NOMO-1 treated with dmso at 0.1 percent for 144 hours (cell line): ENCODE measurements at regions not wholly inside any gene's neighbourhood (a gene's known extent, or its start where the extent isn't known, plus 50 kb on each side); places are given as distances from the start of the nearest gene placed in this dataset.
"Not testable (repeated sequence)": the region's sequence is repeated elsewhere in the genome, so short reads cannot be mapped to it uniquely, and the experiment has no call there.

Source experiments
- DNase-seq: peaks from one replicate; lab custom pipeline; 2025; ENCODE audit not compliant: unreplicated experiment; lab: John Stamatoyannopoulos, UW

- DNase-seq = not testable (repeated sequence)
These were observed 50.4 kb upstream of the TTC34 start for GRCh38 chr1:2851918-2852317.

DNA sequence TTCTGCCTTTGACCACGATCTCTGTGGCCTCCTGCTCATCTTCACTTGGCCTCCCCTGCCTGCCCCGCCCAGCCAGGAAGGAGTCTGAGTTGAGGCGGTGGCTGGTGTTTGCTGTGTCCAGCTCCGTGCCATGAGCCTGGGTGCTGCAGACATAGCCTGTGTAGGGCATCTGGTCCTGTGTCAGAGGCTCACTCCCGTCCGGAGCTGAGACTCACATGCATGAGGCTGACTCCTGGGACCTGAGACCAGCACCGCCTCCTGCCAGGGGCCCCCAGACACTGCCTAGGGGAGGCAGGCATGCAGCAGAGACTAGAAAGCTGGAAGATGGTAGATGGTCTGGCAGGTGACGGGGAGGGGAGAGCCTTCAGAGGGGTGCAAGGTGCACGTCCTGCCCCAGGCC, 52.2 kb upstream of the TTC34 start:
- DNase-seq = no peak

DNA sequence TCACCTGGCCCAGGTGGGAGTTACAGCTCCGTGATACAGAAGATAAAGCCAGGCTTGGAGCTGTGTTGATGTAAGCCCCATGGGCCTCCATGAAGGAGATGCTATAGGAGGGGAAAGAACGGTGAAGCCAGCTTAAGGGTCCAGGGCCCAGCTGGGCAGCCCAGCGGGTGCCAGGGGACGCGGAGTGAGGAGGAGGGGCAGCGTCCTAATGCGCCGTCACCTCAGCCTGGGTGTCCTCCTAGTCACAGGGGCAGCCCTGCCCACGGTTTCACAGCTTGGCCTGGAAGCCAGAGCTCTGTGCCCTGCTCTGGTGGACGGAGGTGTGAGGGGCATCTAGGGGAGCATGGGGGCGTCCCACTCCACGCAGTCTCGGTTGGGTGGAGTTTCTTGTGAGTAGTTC, 52.7 kb upstream of the TTC34 start:
- no peak for DNase-seq

GRCh38 chr1:2854611-2855010, 53.1 kb upstream of the TTC34 start:
- no peak for DNase-seq

DNA sequence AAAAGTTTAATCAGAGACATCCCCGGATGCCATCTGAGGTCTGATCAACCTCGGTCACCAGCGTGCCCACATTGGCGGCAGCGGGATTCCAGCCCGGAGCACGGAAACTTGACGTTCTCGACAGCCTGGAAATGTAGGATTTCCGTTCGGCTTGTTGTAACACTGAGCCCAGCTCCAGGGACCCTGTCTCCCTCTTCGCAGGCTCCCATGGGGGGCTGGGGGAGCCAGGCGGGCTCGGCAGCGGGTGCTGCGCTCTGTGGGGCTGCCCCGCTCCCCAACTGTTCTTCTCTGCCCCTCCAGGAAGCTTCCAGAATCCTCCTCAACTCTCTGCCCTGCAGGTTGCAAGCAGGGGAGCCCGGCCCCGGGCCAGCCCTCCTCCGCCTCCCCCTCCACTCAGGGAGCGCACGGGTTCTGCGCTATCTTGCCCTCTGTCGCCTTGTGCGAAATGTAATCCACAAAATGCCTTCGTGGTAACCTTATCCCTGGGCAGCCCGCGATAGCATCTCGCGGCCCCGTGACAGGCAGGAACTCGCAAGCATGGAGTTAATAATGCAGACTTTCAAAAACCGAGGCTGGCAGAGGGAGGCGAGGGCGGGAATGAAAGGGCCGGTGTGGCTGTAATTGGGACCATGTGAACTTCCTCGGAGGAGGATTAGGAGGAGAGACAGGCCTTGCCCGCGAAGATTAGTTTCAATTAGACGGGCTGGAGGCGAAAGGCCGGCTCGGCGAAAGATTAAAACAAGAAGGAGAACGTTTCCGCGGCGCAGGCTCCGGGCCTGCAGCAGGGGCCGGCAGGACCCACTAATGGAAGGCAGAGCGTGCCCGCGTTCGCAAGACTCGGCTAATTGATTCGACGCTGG, 53.9 kb upstream of the TTC34 start:
- no peak for DNase-seq

DNA sequence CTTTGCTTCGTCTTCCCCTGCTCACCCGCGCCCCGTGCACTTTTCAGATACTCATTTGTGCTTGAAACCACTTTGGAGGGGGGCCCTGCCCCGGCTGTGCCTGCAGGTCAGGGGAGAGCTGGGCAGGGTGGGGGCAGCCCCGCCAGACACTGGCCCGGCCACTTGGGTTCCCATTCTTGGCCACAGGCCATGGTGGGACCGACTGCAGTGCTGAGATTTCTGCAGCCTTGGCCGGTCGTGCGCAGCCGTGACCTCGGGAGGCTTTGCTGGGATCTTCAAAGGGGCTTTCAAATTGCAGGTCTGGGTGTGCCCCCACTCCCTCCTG, 54.5 kb upstream of the TTC34 start:
- no peak for DNase-seq

GRCh38 chr1:2856676-2857375, 55.3 kb upstream of the TTC34 start:
- DNase-seq = no peak

- DNase-seq = no peak
These were observed 56.0 kb upstream of the TTC34 start for GRCh38 chr1:2857521-2857920.

GRCh38 chr1:2858676-2859075, 57.2 kb upstream of the TTC34 start:
- DNase-seq = no peak

DNA sequence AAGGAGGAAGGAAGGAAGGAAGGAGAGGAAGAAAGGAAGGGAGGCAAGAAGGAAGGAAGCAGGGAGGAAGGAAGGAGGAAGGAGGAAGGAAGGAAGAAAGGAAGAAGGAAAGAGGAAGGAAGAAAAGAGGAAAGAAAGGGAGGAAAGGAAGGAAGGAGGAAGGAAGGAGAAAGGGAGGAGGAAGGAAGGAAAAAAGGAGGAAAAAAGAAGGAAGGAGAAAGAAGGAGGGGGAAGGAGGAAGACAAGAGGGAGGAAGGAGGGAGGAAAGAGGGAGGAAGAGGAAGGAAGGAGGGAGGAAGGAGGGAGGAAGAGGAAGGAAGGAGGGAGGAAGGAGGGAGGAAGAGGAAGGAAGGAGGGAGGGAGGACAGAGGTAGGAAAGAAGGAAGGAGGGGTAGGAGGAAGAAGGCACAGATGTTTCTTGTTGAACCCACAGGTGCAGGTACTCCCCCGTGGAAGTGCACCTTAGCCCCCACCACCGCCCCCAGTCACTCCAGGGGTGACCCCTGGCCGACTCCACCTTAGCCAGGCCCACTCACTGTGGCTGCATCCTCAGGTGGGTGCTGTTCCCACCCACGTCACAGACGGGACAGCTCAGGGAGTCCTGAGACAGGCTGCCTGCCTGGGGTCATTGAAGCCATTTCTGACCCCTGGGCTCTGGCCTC, 57.9 kb upstream of the TTC34 start:
- no peak for DNase-seq

DNA sequence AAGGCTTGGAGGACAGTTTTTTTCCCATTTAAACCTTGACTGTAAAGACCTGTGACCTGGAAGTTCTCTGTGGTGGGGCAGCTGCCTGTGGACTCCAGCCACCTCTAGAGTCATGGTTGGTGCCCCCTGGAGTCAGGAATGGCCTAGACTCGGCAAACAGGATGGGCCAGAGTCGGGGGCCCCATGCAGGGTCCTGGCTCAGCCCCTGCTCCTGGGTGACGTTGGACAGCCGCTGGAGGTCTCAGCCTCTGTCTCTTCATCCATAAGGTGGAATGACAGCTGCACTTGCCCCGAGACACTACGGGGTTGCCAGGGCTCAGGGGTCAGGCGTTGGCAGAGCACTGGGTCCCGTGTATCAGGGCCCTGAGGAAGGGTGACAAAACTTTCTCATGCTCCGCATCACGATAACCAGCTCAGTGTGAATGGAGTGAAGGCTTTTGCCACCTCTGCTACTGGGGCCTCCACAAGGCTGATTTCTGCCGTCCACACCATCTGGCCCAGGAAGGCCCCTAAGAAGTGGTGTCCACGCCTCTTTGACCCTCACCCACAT, 58.5 kb upstream of the TTC34 start:
- no peak for DNase-seq

- DNase-seq = no peak
These were observed 59.1 kb upstream of the TTC34 start for GRCh38 chr1:2860476-2861142.

DNA sequence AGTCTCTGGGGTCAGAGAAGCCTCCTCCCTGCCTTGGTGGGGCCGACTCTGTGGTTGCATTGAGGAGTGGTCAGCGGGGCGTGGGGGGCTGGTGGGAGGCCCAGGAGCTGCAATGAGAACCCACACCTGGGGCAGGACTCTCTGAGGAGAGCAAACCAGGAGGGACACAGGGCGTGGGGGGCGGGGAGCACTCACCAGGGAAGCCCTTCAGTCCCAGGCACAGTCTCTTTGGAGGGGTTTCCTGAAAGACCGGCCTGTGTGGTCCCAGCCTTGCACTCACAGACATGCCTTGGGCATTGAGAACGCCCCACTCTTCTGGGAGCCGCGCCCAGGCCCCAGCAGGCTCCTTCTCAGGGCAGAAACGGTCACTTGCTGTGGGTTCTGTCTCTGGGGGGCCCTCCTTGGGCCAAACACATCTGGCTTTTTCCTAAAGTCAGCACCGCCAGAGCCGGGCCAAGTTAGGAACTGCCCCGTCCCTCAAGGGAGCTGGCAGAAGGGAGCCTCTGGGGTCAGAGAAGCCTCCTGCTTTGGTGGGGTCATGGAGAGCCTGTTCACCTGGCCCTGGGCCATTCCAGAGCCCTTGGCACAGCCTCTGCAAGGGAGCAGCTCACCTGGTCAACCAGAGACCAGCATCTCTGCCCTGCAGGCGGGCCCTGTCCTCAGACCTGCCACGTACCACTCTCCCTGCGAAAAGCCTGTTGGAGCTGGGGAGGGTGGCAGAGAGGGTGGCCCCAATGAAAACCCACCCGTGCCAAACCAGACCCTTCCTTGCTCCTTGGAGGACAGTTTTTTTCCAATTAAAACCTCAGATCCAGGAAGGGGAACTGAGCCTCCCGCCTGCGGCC, 59.9 kb upstream of the TTC34 start:
- DNase-seq = no peak

DNA sequence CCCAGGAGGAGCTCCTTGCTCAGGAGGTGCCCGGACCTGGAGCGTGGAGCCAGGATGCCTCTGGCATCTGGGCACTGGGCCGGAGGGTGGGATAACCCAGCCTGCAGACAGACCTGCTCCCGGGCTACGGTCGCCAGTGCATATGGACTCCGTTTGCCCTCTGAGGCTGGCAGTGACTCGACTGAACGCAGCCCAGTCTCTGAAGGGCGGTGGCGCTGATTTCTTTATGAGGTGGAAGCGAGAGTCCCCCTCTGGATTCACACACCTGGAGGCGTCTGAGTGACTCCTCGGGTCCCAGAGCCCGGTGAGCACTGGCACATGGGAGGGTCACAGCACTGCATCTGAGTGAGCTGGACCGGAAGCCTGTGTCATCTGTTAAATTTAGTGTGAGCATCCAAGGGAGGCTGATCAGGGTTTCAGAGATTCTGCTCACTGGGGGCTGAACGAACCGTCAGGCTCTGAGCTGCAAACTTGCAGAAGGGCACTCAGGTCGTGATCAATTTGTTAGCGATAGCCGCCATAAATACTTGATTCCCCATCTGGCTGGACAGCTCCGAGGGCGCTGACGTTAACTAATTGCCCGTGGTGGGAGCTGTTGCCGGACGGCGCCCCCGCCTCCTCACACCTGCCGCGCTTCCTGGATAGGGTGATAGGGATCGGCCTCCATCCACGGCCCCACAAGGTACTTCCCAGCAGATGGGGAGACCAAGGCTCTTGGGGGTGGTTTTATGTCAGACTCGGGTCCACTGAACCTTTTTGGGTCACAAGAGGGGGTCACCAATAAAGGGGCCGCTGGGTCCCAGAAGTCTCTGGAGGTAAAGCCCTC, 60.7 kb upstream of the TTC34 start:
- no peak for DNase-seq

- no peak for DNase-seq
These were observed 61.5 kb upstream of the TTC34 start for GRCh38 chr1:2862814-2863647.

DNA sequence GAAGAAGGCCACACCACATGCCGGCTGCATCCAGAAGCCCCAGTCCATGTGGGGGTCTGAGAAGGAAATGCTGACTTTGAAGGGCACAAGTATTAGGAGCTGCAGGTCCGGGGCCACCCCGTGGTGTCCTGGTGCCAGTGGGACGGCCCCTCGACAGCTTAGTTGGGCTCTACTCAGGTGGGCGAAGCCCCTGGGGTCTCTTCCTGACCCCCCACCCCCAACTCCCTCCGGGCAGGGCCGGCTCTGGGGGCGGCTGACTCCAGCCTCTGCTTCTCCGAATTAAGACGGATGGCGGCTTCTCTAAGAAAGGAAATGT, 62.1 kb upstream of the TTC34 start:
- no peak for DNase-seq

DNA sequence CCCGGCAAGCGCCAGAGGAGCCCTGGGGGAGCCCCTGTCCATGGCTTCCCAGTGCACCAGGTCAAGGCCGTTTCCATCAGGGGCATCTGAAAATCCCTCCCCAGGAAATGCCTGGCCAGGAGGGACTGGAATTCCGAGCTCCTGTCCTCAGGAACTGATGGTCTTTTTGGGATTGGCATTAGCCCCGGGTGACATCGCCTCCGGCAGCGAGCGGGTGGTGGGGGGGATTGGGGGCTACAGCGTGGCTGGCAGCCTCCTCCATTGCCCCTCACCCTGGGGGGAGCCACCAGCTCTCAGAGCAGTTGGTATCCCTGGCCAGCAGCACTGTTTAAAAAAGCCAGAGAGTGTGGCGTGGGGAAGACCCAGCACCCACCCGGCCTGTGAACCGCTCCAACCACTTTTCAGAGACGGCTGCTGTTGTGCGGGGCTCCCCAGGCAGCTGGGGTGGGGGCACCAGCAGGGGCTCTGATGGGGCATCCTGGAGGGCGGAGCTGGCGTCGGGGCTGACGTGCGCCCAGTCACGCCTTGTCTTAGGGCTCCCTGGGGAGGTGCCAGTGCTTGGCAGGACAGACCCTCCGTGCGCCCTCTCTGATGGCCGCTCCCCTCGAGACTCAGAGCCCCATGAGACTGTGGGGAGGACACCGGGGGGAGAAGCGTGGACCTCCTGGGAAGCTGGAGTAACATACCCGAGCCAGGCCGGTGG, 62.9 kb upstream of the TTC34 start:
- DNase-seq = no peak

DNA sequence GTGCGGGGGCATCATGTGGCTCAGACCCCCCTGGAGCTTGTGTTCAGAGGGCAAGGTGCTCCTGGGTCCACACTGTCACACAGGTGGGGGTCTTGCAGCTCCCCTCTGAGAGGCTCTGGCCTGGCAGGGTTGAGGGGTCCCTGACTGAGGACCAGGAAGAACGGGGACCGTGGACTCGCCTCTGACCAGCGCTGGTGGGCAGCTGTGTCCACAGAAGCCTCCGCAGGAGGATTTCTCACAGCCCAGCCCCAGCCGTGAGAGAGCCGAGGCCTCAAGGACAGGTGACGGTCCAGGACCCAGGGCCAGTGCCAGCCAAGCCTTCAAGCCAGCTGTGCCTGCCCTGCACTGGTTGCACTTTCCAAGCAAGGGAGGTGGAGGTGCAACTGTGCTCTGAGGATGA, 63.5 kb upstream of the TTC34 start:
- no peak for DNase-seq
